GM18519 (cell line): ENCODE measurements at regions not wholly inside any gene's neighbourhood (a gene's known extent, or its start where the extent isn't known, plus 50 kb on each side); places are given as distances from the start of the nearest gene placed in this dataset.
"Not testable (repeated sequence)": the region's sequence is repeated elsewhere in the genome, so short reads cannot be mapped to it uniquely, and the experiment has no call there.

ENCODE experiments used
- ATAC-seq: cut with Tn5 transposase; IDR thresholded peaks from one replicate; pipeline ENCODE4 v1.9.1; 2021; ENCODE audit warnings: mild to moderate bottlenecking, moderate library complexity; ENCODE audit not compliant: unreplicated experiment, low FRiP score

DNA sequence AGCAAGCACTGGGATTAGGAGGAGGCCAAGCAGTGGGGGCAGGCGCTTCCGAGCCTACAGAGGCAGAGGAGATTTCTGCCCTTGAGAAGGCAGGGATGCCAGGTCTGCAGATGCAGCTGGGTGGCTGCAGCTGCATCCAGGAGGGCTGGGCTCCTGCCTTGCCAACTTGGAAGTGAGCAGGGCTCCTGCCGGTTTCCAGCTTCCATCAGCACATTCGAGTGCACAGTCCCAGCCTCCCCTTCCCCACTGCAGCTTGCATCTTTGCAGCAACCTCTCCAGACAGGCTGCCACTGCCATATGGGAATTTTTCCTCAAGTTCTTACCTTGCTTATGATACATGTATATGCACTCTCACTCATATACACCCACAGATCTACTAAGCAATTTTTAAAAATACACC lies 1234.3 kb upstream of the B3GALT2 start:
- ATAC-seq = no peak

DNA sequence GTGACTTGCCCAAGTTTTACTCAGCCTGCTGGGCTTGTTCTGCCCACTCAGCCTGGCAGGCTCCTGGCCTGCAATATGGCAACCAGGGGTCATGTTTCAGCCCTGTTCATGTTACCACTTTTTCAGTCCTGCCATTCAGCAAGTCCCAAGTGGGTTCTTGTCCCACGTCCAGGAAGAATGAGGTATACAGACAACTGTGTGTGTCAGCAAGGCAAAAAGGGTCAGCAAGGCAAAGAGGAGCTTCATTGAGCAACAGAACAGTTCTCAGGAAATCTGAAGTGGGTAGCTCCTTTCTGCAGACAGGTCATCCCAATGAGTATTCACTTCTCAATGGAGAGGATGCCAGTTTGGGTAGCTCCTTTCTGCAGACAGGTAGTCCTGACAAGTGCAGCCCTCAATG lies 1233.3 kb upstream of the B3GALT2 start:
- ATAC-seq = no peak

DNA sequence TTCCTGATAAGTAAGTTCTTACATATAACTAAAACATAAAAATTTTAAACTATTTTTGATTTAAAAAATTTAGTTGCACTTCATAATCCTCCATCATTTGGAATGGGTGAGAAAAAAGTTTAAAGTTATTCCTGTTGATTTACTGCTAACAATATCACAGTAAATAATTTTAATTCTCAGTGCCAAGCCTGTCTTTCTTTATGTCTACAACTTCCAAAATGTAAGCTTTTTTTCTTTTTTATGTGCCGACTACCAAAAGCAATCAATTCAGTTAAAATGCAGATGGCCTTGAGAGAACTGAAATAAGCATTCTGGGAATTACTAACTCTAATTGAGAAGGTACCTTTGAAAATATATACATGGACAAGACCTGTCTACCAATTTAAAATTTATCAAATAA lies 1224.3 kb upstream of the B3GALT2 start:
- ATAC-seq = no peak

DNA sequence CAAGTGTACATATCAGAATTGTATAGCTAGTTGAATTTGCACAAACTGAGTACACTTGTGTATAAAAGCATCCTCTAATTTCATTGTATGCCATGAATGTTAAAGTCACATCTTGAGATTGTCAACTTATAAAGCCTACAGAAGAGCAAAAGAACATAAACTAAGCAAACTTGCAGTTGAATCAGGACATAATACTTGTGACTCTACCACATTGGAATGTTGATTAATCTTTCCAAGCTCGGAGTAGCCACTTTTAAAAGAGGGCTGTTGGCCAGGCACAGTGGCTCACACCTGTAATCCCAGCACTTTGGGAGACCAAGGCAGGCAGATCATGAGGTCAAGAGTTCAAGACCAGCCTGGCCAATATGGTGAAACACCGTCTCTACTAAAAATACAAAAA lies 1220.8 kb upstream of the B3GALT2 start:
- ATAC-seq = not testable (repeated sequence)

DNA sequence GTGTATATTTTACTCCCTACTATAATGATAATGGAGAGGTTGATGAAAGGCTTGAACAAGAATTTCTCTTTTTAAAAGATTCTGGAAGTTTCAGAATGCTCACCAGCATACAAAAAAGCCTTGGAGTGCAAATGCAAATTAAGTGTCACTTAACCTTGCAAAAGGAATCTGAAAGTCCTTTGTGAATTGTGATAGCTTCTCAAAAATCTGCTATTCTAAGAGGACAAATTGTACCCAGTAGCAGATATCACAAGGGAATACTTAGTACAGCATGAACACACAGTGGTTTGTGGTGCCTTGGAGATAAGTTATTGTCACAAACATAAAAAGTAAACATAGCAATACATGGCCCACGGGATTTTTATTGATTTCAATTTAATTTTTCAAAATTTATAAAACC lies 1208.3 kb upstream of the B3GALT2 start:
- ATAC-seq = no peak

DNA sequence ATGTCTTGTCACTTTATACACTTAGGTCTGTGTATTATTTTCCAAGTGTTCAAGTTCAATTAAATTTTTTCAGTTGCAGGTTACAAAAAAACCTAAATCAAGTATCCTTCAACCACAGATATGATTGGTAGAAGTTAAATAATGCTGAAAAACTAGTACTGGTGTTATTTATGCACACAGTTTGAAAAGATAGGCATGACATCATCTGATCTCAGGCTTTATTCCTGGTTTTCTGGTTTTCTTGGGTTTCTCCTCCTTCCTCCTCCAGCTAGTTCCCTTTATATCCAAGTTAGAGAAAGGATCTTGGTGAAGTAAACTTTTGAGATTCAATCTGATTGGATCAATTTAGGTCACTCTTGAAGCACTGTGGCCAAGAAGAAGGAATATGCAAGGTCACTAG lies 1201.1 kb upstream of the B3GALT2 start:
- no peak for ATAC-seq

DNA sequence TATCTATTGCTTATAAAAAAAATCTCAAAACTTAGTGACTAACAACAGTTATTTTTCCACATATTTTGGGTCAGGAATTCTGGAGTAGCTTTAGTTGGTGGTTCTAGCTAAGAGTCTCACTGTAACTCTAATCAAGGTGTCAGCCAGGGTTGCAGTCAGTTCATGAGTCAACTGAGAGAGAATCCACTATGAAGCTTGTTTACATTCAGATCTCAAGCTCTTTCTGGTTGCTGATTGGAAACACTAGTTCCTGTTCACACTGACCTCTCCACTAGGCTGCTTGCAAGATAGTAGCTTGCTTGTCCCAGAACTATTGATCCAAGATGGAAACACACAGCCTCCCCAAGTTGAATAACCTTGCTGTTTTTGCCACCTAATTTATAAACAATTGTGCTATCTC lies 1192.1 kb upstream of the B3GALT2 start:
- ATAC-seq = no peak

DNA sequence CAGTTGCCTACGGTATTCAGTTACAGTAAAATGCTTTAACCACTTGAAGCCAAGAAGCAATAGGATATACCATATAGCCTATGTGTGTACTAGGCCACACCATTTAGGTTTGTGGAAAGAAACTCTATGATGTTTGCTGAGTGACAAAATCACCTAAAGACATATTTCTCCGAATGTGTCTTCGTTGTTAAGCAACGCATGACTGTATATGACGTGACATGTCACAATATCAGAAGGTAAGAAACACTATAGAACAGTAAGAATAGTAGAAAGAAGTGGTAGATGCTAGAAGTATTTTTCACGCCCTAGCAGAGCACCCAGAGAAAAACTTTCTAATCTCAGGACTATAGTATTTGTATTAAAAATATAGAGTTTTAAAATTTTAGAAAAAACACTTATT lies 1188.2 kb upstream of the B3GALT2 start:
- no peak for ATAC-seq

DNA sequence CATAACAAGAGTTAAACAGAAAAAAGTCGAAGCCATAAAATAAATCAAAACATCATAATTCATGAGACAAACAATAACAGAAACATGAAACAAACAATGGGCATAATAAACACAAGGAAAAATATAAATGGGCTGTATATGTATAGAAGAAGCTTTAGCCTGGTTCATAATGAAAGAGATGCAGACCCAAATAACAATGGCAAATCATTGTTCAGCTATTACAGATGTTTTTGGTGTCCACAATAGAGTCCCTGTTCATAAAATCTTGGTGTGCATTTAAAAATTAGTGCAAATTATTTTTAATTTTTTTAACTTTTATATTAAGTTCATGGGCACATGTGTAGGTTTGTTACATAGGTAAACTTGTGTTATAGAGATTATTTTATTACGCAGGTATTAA lies 1185.9 kb upstream of the B3GALT2 start:
- ATAC-seq = no peak

DNA sequence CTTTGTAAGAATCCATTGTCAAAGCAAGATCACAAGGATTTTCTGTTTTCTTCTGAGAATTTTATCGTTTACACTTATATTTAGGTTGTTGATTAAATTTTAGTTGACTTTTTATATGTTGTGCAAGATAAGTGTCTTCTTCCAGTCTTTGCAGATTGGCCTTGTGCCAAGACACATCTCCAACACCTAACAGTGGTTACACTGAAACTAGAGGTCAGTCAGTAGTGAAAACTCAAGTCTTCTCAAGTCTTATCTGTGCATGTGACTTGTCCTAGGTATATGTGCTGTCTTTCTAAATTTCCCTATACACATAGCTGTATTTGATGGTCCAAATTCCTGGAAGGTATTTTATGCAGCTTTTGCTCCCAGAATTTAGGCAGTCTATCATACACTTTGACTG lies 1183.2 kb upstream of the B3GALT2 start:
- ATAC-seq = no peak

DNA sequence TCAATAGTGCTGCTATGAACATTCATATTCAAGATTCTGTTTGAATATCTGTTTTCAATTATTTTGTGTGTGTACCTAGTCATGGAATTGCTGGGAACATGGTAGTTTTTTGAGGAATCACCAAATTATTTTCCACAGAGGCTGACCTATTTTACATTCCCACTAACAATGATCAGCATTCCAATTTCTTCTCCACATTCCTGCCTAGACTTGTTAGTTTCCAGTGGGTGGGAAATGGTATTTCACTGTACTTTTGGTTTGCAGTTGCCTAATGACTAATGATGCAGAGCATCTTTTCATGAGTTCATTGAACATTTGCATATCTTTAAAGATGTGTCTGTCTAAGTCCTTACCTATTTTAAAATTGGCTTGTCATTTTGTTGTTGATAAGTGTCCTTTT lies 1182.6 kb upstream of the B3GALT2 start:
- no peak for ATAC-seq

DNA sequence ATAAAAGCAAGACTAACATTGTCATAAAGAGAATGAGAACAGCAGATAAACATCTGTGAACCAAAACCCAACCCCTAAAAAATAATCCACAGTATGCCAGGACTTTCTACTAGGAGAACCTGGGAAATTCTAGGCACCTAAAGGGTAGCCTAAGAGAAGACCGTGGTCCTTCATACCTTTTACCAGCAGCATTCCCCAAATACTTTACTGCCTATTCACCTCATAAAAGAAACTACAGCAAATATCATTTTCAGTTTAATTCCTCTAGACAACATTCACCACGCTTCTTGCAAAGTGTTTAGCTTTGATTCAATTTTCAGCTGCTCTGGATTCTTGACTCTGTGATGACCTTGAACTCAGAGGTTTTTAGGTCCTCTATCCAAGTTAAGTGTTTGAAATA lies 1180.7 kb upstream of the B3GALT2 start:
- ATAC-seq = no peak

DNA sequence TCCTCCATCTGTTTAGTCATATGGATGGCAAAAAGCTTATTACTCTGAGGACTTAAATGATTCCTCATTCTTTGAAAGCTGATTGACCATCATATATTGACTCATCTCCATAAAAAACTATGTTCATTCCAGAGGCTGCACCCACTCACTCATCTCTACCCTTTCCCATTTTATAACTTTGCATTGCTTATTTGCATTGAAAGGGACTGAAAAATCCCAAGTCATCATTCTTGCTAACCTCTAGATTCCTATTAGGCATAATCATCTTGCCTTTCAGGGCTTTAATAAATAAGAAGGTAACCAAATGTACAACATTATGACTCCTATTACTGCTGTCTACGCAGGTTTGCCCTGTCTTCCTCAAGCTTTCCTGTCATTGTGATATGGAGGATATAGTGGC lies 1180.3 kb upstream of the B3GALT2 start:
- no peak for ATAC-seq

DNA sequence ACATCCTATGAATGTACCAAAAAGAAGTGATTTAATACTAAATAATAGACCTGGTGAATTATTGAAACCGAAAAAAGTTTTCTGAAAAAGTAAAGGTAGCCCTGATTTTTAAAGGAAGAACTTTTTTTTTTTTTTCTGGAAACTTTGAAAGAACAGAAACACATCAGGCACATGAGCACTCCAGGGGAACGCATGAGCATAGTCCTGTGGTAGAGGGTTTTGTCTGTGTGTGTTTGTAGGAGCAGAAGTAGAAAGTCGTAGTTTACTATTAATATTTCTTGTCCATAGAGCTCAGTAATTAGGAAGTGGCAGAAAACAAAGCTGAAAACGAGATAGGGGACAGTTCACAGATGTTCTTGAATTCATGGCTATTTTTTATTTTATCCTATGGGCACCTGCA lies 1175.9 kb upstream of the B3GALT2 start:
- no peak for ATAC-seq

DNA sequence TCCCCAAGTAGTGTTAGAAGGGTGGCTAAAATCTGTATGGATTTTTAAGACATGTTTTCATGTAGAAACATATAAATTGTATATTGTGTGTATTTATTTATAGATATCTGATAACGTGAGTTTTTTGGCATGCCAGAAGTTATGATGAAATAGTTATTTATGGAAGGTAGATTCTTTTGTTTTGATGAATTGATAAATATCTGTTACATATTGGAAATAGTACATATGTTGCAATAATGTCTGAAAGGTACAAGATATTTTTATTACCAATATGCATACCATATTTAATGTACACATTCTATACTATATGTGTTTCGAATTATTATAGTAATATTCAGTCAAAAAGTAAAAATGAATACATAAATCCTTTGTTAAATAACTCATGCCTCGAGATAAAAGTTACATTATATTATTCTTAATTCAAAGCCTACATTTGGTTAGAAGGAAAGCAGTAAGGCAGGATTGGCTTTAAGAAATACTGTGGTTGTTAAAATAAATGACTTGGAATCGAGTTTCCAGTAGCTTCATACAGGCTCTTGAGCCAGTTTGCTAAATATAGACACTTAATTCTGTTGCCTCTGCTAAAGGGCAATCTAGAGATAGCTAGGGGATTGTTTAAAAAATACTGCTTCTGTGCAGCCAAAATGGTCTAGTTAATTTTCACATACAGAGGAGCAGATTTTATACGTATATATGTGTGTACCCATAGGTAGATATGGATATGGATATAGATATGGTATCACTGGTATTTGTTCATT lies 1175.1 kb upstream of the B3GALT2 start:
- ATAC-seq = no peak

DNA sequence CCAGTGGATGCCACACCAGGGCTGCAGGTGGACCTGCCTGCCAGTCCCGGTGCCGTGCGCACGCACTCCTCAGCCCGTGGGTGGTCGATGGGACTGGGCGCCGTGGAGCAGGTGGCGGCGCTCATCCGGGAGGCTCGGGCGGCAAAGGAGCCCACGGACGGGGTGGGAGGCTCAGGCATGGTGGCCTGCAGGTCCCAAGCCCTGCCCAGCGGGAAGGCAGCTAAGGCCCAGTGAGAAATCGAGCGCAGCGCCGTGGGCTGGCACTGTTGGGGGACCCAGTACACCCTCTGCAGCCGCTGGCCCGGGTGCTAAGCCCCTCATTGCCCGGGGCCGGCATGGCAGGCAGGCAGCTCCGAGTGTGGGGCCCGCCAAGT lies 1171.8 kb upstream of the B3GALT2 start:
- ATAC-seq = no peak

DNA sequence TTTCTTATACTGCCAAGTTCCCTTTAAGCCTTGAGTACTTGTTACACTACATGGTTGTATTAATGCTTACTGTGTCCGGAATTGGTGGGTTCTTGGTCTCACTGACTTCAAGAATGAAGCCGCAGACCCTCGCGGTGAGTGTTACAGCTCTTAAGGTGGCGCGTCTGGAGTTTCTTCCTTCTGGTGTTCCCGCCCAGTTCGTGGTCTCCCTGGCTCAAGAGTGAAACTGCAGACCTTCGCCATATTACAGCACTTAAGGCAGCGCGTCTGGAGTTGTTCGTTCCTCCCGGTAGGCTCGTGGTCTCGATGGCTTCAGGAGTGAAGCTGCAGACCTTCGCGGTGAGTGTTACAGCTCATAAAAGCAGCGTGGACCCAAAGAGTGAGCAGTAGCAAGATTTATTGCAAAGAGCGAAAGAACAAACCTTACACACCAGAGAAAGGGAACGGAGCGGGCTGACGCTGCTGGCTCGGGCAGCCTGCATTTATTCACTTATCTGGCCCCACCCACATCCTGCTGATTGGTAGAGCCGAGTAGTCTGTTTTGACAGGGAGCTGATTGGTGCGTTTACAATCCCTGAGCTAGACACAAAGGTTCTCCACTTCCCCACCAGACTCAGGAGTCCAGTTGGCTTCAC lies 1171.3 kb upstream of the B3GALT2 start:
- ATAC-seq = not testable (repeated sequence)

DNA sequence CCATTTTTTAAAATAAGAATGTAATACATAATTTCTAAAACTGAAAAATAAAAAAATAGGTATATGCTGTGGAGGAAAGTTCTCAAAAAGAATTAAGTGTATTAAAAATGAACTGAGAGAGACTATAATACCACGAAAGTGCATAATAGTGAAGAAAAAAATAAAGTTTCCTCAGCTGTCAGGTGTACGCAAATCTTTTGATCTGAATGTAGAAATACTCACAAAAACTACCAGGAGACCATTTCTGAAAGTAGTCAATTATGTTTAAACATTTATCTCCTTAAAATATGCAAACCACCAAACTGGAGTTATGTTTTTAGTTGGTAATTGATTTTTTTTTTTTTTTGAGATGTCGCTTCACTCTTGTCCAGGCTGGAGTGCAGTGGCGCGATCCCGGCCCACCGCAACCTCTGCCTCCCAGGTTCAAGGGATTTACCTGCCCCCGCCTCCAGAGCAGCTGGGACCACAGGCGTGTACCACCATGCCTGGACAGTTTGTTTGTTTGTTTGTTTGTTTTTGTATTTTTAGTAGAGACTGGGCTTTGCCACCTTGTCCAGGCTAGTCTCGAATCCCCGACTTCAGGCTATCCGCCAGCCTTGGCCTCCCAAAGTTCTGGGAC lies 1169.2 kb upstream of the B3GALT2 start:
- ATAC-seq = no peak

DNA sequence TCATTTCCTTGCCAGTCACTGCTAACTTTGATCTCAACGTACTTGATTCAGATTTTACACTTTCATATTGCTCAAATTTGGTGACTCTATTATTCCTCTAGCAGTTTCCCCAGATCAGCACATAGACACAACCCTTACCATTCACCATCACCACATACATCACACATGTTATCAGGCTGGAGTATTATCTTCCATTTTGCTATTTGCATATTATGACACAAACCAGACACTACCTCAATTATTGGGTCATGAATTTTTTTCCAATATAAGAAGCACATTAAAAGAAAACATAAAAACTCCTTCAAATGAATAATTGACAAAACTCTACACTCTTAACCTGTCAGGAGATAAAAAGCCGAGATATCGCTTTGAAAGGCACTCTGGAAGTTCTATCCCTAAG lies 1166.7 kb upstream of the B3GALT2 start:
- no peak for ATAC-seq

DNA sequence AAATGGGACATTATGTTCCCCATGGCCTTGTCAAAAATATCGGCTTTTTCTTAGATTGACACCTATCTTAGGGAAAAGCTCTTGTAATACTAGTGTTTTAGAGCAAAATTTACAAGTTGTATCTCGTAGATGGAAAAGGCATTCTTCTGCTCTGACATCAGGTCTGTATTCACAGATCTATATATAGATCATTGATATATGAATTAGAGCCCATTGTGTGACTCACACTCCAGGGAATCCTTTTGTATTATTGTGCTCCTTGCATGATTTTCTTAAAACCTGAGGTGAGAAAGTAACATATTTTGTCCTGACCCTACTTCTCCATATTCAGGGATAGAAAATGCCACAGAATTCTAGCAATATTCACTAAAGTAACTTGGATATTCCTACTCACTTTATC lies 1160.8 kb upstream of the B3GALT2 start:
- ATAC-seq = no peak

DNA sequence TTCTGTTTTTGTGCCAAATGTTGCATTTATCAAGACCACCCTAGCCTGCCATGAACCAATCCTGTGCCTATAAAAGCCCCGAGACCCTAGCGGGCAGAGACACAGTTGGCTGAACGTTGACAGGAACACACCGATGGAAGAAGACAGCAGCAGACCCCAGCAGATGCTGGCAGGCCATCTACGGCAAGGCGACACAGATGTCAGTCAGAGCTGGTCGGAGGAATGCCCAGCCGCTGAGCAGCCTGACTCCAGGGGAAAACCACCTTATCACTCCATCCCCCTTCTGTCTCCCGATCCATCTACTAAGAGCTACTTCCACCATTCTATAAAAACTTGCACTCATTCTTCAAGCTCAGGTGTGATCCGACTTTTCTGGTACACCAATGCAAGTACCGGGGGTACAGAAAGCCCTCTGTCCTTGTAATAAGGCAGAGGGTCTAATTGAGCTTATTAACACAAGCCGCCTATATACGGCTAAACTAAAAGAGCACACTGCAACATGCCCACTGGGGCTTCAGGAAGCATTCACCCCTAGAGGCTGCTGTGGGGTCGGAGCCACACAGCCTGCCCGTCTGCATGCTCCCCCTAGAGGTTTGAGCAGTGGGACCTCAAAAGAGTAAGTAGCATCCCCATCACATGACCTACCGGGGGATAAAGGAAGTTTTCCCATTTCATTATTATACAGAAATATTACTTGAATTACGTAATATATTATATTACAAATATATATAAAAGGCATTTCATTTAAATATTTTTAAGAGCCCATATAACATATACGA lies 1156.3 kb upstream of the B3GALT2 start:
- peak; percentile 60 for ATAC-seq
